ENCODE measurements at regions not wholly inside any gene's neighbourhood (a gene's known extent, or its start where the extent isn't known, plus 50 kb on each side); places are given as distances from the start of the nearest gene placed in this dataset.
"Not testable (repeated sequence)": the region's sequence is repeated elsewhere in the genome, so short reads cannot be mapped to it uniquely, and the experiment has no call there.

DNA sequence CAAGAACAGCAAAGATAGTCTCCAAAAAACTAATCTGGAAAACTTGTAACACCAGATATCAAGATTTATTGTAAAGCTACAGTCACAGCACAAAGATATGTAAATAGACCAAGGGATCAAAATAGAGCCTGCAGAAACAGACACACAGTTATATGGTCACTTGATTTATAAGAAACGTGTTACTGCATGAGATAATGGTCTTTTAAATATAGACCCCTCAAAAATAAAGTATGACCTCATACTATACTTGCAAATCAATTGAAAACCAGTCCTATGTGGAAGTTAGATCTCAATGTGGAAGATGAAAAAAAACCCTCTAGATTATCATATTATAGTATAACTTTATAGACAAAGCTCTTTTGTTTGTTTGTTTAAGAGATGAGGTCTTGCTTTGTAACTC, 247.3 kb upstream of the CNR1 start:
- DNase-seq (ENCODE audit: low read depth, low spot score), result no peak
- TF ChIP-seq, protein P1, sequence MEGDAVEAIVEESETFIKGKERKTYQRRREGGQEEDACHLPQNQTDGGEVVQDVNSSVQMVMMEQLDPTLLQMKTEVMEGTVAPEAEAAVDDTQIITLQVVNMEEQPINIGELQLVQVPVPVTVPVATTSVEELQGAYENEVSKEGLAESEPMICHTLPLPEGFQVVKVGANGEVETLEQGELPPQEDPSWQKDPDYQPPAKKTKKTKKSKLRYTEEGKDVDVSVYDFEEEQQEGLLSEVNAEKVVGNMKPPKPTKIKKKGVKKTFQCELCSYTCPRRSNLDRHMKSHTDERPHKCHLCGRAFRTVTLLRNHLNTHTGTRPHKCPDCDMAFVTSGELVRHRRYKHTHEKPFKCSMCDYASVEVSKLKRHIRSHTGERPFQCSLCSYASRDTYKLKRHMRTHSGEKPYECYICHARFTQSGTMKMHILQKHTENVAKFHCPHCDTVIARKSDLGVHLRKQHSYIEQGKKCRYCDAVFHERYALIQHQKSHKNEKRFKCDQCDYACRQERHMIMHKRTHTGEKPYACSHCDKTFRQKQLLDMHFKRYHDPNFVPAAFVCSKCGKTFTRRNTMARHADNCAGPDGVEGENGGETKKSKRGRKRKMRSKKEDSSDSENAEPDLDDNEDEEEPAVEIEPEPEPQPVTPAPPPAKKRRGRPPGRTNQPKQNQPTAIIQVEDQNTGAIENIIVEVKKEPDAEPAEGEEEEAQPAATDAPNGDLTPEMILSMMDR (IDR thresholded peaks at IDR 0.05; ENCODE audit: insufficient read depth, low read length, missing control alignments), result no peak
- POLR2A ChIA-PET, result no interaction called here
- CTCF ChIA-PET, result no interaction called here
- no peak overlapping the region for H3K4me3 ChIP-seq (ENCODE audit: low read depth, low read length)

DNA sequence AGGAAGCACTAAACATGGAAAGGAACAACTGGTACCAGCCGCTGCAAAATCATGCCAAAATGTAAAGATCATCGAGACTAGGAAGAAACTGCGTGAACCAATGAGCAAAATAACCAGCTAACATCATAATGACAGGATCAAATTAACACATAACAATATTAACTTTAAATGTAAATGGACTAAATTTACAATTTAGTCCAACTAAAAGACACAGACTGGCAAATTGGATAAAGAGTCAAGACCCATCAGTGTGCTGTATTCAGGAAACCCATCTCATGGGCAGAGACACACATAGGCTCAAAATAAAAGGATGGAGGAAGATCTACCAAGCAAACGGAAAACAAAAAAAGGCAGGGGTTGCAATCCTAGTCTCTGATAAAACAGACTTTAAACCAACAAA, 242.2 kb upstream of the CNR1 start:
- POLR2A ChIA-PET; CTCF ChIA-PET; H3K4me3 ChIP-seq (ENCODE audit: low read depth, low read length); DNase-seq (ENCODE audit: low read depth, low spot score): not testable (repeated sequence)

DNA sequence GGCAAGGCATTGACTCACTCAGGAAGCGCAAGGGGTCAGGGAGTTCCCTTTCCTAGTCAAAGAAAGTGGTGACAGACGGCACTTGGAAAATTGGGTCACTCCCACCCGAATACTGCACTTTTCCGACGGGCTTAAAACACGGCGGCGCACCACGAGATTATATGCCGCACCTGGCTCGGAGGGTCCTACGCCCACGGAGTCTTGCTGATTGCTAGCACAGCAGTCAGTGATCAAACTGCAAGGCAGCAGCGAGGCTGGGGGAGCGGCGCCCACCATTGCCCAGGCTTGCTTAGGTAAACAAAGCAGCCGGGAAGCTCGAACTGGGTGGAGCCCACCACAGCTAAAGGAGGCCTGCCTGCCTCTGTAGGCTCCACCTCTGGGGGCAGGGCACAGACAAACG, 240.5 kb upstream of the CNR1 start:
- CTCF ChIA-PET; DNase-seq (ENCODE audit: low read depth, low spot score); POLR2A ChIA-PET; H3K4me3 ChIP-seq (ENCODE audit: low read depth, low read length): not testable (repeated sequence)

DNA sequence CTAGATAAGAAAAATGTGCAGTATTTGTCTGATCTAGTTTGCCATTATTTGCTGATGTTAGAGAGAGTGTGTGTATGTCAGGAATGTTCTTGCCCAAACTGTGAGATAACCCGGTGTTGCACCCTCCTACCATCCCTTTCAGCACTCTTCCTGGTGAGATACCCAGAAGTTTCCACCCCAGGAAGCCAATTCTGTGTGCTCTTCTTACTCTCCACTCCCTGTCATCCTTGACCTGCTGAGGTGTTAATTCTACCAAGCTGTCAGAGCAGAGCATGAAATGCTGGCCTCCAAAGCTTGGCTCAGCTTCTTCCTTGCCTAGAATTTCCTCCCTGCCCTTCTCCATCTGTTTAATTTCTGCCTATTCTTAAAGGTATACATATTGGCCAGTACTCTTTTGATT, 237.3 kb upstream of the CNR1 start:
- CTCF ChIA-PET, result no interaction called here
- POLR2A ChIA-PET, result no interaction called here
- DNase-seq (ENCODE audit: low read depth, low spot score), result no peak
- TF ChIP-seq, protein P1 (IDR thresholded peaks at IDR 0.05; ENCODE audit: insufficient read depth, low read length, missing control alignments), result no peak
- H3K4me3 ChIP-seq (ENCODE audit: low read depth, low read length), result no peak overlapping the region

DNA sequence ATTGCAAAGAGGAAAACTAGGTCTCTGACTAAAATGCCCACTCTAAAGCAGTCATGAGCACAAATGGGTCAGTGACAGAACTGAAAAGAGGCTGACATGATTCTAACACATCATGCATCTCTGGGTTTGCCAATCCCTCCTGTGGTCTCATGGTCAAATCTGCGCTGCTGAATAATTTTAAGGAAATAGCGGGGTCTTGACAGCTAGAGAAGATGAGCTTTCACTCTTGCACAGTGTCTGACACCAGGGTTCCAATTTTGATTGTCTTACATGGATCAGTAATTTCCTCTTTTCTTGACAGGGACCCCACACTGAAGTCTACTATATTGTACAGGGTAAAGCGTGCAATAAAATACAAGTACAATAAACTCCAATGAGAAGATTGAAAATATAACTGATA, 236.8 kb upstream of the CNR1 start:
- TF ChIP-seq, protein P1 (IDR thresholded peaks at IDR 0.05; ENCODE audit: insufficient read depth, low read length, missing control alignments), result no peak
- CTCF ChIA-PET, result no interaction called here
- no peak overlapping the region for H3K4me3 ChIP-seq (ENCODE audit: low read depth, low read length)
- DNase-seq (ENCODE audit: low read depth, low spot score), result no peak
- POLR2A ChIA-PET, result no interaction called here

DNA sequence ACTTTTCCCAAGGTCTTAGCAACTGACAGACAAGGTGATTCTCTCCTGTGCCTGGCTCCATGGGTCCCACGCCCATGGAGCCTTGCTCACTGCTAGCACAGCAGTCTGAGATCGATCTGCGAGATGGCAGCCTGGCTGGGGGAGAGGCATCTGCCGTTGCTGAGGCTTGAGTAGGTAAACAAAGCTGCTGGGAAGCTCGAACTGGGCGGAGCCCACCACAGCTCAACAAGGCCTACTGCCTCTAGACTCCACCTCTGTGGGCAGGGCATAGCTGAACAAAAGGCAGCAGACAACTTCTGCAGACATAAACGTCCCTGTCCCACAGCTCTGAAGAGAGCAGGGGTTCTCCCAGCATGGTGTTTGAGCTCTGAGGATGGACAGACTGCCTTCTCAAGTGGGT, 224.9 kb upstream of the CNR1 start:
- DNase-seq (ENCODE audit: low read depth, low spot score); POLR2A ChIA-PET; CTCF ChIA-PET; H3K4me3 ChIP-seq (ENCODE audit: low read depth, low read length): not testable (repeated sequence)

DNA sequence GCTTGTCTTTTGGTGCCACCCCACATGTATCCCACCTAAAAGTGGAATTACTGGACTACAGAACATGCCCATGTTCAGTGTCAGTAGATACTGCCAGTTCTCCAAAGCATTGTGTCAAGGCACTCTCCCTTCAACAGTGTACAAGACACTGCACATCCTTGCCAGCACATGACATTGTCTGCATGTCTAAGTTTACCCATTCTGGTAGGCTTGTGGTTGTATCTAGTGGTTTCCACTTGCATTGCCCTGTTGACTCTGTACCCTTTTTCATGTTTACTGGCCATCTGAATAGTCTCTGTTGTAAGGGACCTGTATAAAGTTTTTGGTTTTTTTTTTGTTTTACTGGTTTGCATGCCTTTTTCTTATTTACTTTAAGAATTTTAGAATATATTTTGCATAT, 222.4 kb upstream of the CNR1 start:
- DNase-seq (ENCODE audit: low read depth, low spot score), result no peak
- ChIA-PET CTCF (no interaction called here), POLR2A (no interaction called here)
- TF ChIP-seq, protein P1 (IDR thresholded peaks at IDR 0.05; ENCODE audit: insufficient read depth, low read length, missing control alignments), result no peak
- H3K4me3 ChIP-seq (ENCODE audit: low read depth, low read length), result no peak overlapping the region

DNA sequence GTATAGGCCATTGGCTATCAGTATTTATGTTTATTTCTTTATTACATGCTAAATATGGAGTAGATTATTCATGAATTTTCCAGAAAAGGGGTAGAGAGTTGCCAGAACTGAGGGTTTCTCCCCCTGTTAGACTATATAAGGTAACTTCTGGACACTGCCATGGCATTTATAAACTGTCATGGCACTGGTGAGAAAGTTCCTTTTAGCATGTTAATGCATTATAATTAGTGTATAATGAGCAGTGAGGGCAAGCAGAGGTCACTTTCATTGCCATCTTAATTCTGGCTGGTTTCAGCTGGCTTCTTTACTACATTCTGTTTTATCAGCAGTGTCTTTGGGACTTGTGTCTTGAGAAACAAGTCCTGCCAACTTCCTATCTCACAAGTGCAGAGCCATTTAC, 220.0 kb upstream of the CNR1 start:
- ChIA-PET CTCF (no interaction called here), POLR2A (no interaction called here)
- TF ChIP-seq, protein P1 (IDR thresholded peaks at IDR 0.05; ENCODE audit: insufficient read depth, low read length, missing control alignments), result no peak
- no peak overlapping the region for H3K4me3 ChIP-seq (ENCODE audit: low read depth, low read length)
- DNase-seq (ENCODE audit: low read depth, low spot score), result no peak

Data from AG04449 (cell line).